ENCODE measurements at regions not wholly inside any gene's neighbourhood (a gene's known extent, or its start where the extent isn't known, plus 50 kb on each side); places are given as distances from the start of the nearest gene placed in this dataset.

GRCh38 chr10:29853913-29854312 lies 205.5 kb downstream of the JCAD start:
- no peaks in the 10 kb centered on the region for H3K27me3 ChIP-seq

DNA sequence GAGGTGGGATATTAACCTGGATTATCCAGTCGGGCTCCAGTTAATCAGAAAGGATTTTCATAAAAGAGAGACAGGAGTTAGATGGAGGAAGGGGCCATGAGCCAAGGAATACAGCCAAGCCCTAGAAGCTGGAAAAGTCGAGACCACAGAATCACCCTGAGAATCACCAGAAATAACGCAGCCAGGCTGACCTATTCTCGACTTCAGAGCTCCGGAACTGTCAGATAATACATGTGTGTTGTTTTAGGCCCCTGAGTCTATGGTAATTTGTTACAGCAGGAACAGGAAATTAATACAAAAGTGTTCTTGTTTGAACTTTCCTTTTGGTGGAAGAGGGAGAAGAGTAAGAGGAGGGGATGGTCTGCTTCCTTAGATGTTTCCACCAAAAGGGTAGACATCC lies 208.1 kb downstream of the JCAD start:
- no peak for TF ChIP-seq POLR2A (IDR thresholded peaks at IDR 0.05)
- no peak for TF ChIP-seq EP300 (IDR thresholded peaks at IDR 0.05; ENCODE audit: low read depth)
- TF ChIP-seq POLR2AphosphoS5 (IDR thresholded peaks at IDR 0.05): no peak
- TF ChIP-seq, protein P1, sequence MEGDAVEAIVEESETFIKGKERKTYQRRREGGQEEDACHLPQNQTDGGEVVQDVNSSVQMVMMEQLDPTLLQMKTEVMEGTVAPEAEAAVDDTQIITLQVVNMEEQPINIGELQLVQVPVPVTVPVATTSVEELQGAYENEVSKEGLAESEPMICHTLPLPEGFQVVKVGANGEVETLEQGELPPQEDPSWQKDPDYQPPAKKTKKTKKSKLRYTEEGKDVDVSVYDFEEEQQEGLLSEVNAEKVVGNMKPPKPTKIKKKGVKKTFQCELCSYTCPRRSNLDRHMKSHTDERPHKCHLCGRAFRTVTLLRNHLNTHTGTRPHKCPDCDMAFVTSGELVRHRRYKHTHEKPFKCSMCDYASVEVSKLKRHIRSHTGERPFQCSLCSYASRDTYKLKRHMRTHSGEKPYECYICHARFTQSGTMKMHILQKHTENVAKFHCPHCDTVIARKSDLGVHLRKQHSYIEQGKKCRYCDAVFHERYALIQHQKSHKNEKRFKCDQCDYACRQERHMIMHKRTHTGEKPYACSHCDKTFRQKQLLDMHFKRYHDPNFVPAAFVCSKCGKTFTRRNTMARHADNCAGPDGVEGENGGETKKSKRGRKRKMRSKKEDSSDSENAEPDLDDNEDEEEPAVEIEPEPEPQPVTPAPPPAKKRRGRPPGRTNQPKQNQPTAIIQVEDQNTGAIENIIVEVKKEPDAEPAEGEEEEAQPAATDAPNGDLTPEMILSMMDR (IDR thresholded peaks at IDR 0.05): no peak
- no peaks in the 10 kb centered on the region for H3K27me3 ChIP-seq
- H3K27ac ChIP-seq: peak overlapping the region in 1 of 4 donors; percentile 77
- no peak overlapping the region for H3K4me3 ChIP-seq
- DNase-seq: no peak
- H3K36me3 ChIP-seq: no peaks in the 10 kb centered on the region
- in situ Hi-C loops (cut with MboI; ENCODE audit: low pct_ligation_motif_present in 1 of 4, low pct_unique_long_range_greater_than_20kb in 1 of 4, low sequenced_read_pairs in 3 of 4) (loop anchor here in 1 of 4 donors (25.0 kb wide), 1 partner anchor 339 kb away; no protein-coding TSS in a partner anchor), intact Hi-C loops (cut with DNase I; ENCODE audit: low total_unique reads) (loop anchor here (5.0 kb wide), 1 partner anchor 39 kb away; no protein-coding TSS in a partner anchor)
- 89% methylated on average over 5 of the region's 5 CpGs; no CpG with 5 or more reads in 1 of the 2 donors for WGBS, 2 donors (ENCODE audit: low coverage in 1 of 2)
- peaks cover 0 to 12% (median 0%) of the 10 kb centered on the region in 4 donors for H3K4me1 ChIP-seq
- no peaks in the 10 kb centered on the region for H3K9me3 ChIP-seq

More at GRCh38 chr10:29853913-29854312, 205.5 kb downstream of the JCAD start:
- Histone ChIP-seq H3K9me3 (no peaks in the 10 kb centered on the region), H3K4me1 (peaks cover 0 to 23% (median 2%) of the 10 kb centered on the region in 4 donors), H3K27ac (no peak overlapping the region), H3K36me3 (no peaks in the 10 kb centered on the region), H3K4me3 (no peak overlapping the region)
- no peak for TF ChIP-seq POLR2AphosphoS5 (IDR thresholded peaks at IDR 0.05)
- TF ChIP-seq, protein P1 (IDR thresholded peaks at IDR 0.05): no peak
- DNase-seq: no peak
- intact Hi-C loops (cut with DNase I; ENCODE audit: low total_unique reads): loop anchor here (5.0 kb wide), 1 partner anchor 42 kb away; no protein-coding TSS in a partner anchor
- 79 to 85% methylated on average over 4 of the region's 4 CpGs for WGBS, 2 donors (ENCODE audit: low coverage in 1 of 2)
- in situ Hi-C loops (cut with MboI; ENCODE audit: low pct_ligation_motif_present in 1 of 4, low pct_unique_long_range_greater_than_20kb in 1 of 4, low sequenced_read_pairs in 3 of 4): loop anchor here in 1 of 4 donors (25.0 kb wide), 1 partner anchor 342 kb away; no protein-coding TSS in a partner anchor

GRCh38 chr10:29850371-29850770 lies 209.0 kb downstream of the JCAD start:
- Histone ChIP-seq H3K27ac (peak overlapping the region; percentile 66 to 88 (median 78)), H3K27me3 (no peaks in the 10 kb centered on the region), H3K9me3 (no peaks in the 10 kb centered on the region), H3K4me1 (peaks cover 0 to 12% (median 0%) of the 10 kb centered on the region in 4 donors), H3K36me3 (no peaks in the 10 kb centered on the region), H3K4me3 (no peak overlapping the region)
- TF ChIP-seq POLR2AphosphoS5 (IDR thresholded peaks at IDR 0.05) (no peak), POLR2A (IDR thresholded peaks at IDR 0.05) (no peak), EP300 (IDR thresholded peaks at IDR 0.05; ENCODE audit: low read depth) (no peak)
- TF ChIP-seq, protein P1 (IDR thresholded peaks at IDR 0.05): no peak
- in situ Hi-C loops (cut with MboI; ENCODE audit: low pct_ligation_motif_present in 1 of 4, low pct_unique_long_range_greater_than_20kb in 1 of 4, low sequenced_read_pairs in 3 of 4): loop anchor here in 1 of 4 donors (25.0 kb wide), 1 partner anchor 338 kb away; no protein-coding TSS in a partner anchor
- no peak for DNase-seq
- intact Hi-C loops (cut with DNase I; ENCODE audit: low total_unique reads): loop anchor here (5.0 kb wide), 1 partner anchor 38 kb away; no protein-coding TSS in a partner anchor
- 76% methylated on average over 3 of the region's 3 CpGs; no CpG with 5 or more reads in 1 of the 2 donors for WGBS, 2 donors (ENCODE audit: low coverage in 1 of 2)

DNA sequence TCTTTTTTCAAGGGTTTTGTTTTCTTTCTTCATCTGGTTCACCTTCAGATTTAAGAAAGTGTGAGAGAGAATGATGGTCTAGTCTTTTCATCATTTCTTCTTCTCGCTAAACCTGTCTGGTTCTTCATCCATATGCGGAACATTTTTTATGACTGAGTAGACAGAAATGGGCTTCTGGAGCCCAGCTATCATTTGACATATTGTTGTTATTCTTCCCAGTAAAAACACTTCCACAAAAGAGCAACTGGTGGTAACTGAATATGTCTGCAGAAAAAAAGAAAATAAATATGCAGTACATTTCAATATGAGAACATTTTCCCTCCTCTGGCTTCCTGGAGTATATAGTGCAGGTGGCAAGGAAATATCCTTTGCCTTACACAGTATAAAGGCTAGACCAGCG lies 209.5 kb downstream of the JCAD start:
- WGBS, 2 donors (ENCODE audit: low coverage in 1 of 2): 57 to 80% methylated on average over 2 to 3 of the region's 3 CpGs

More for the DNA sequence above, 209.5 kb downstream of the JCAD start:
- Histone ChIP-seq H3K4me1 (peaks cover 0 to 12% (median 0%) of the 10 kb centered on the region in 4 donors), H3K36me3 (no peaks in the 10 kb centered on the region), H3K27ac (peak overlapping the region; percentile 66 to 88 (median 78)), H3K27me3 (no peaks in the 10 kb centered on the region), H3K4me3 (no peak overlapping the region), H3K9me3 (no peaks in the 10 kb centered on the region)
- no peak for DNase-seq
- intact Hi-C loops (cut with DNase I; ENCODE audit: low total_unique reads) (loop anchor here (5.0 kb wide), 1 partner anchor 38 kb away; no protein-coding TSS in a partner anchor), in situ Hi-C loops (cut with MboI; ENCODE audit: low pct_ligation_motif_present in 1 of 4, low pct_unique_long_range_greater_than_20kb in 1 of 4, low sequenced_read_pairs in 3 of 4) (loop anchor here in 1 of 4 donors (25.0 kb wide), 1 partner anchor 338 kb away; no protein-coding TSS in a partner anchor)
- TF ChIP-seq, protein P1 (IDR thresholded peaks at IDR 0.05): no peak
